ENCODE measurements at regions not wholly inside any gene's neighbourhood (a gene's known extent, or its start where the extent isn't known, plus 50 kb on each side); places are given as distances from the start of the nearest gene placed in this dataset.

GRCh38 chr16:87096746-87097333 lies 220.4 kb downstream of the C16orf95 start:
- TF ChIP-seq EZH2 (IDR thresholded peaks at IDR 0.05; ENCODE audit: borderline replicate concordance, low read depth, low read length, severe bottlenecking): no peak
- TF ChIP-seq CTCF (IDR thresholded peaks at IDR 0.05; ENCODE audit: borderline replicate concordance, extremely low read depth, low read length, poor library complexity, severe bottlenecking): no peak
